GM06990 (cell line): ENCODE measurements at regions not wholly inside any gene's neighbourhood (a gene's known extent, or its start where the extent isn't known, plus 50 kb on each side); places are given as distances from the start of the nearest gene placed in this dataset.

ENCODE experiments used
- DNase-seq: peaks from one replicate; pipeline ENCODE4 v3.0.0-alpha.2; 2011; ENCODE audit not compliant: insufficient read length; ENCODE audit errors: extremely low read depth
- H3K27me3 ChIP-seq: replicated peaks from 2 replicates; pipeline ENCODE4 v1.6.0; 2011; ENCODE audit warnings: low read length; ENCODE audit not compliant: control insufficient read depth, insufficient read depth
- H3K36me3 ChIP-seq: 2 replicates; pipeline ENCODE4 v1.5.1; 2011; ENCODE audit warnings: low read length; ENCODE audit not compliant: control insufficient read depth, insufficient read depth
- H3K4me3 ChIP-seq: replicated peaks from 2 replicates; pipeline ENCODE4 v1.5.1; 2011; ENCODE audit warnings: low read depth, mild to moderate bottlenecking, control low read depth, low read length
- TF ChIP-seq, protein P1 (sequence below): IDR thresholded peaks from 2 replicates; pipeline ENCODE4 v1.5.1; 2011; ENCODE audit warnings: low read length, control low read depth, mild to moderate bottlenecking, inconsistent platforms; ENCODE audit not compliant: insufficient read depth, poor library complexity, severe bottlenecking

DNA sequence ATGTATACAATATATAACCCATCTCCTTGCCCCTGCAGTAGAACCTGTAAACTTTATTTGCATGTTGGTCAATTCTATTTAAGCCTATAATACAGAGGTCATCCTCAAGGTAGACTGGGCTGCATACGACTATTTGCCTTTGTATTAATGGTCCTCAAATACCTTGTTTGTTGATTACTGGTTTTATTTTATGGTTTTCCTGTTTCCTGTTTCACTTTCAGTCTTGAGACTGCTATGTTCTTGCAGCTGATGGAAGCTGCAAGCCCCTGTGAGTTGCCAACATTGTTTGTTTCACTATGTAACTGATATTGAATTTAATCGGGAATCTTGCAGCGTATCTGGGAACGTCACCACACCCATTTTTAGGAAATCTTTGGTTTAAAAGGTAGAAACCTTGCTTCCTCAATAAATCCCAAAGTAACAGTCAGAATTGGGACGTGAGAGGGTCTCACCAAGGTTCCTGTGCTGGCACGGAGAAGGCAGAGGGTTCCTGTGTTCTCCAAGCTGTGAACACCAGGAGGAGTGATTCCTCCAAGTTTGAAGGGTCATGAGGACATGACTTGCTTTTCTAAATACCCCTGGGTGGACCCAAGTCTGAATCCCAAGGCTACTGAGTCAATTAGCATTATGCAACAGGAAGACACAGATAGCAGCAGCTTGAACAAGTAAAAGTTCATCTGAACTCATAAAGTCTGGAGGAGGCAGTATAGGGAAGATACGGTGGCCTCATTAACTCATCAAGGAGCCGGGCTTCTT is 110.6 kb upstream of the PNPLA4 start:
- TF ChIP-seq, protein P1, sequence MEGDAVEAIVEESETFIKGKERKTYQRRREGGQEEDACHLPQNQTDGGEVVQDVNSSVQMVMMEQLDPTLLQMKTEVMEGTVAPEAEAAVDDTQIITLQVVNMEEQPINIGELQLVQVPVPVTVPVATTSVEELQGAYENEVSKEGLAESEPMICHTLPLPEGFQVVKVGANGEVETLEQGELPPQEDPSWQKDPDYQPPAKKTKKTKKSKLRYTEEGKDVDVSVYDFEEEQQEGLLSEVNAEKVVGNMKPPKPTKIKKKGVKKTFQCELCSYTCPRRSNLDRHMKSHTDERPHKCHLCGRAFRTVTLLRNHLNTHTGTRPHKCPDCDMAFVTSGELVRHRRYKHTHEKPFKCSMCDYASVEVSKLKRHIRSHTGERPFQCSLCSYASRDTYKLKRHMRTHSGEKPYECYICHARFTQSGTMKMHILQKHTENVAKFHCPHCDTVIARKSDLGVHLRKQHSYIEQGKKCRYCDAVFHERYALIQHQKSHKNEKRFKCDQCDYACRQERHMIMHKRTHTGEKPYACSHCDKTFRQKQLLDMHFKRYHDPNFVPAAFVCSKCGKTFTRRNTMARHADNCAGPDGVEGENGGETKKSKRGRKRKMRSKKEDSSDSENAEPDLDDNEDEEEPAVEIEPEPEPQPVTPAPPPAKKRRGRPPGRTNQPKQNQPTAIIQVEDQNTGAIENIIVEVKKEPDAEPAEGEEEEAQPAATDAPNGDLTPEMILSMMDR, result no peak
- DNase-seq, result no peak
- Histone ChIP-seq H3K27me3 (no peaks in the 10 kb centered on the region), H3K4me3 (no peak overlapping the region), H3K36me3 (no peaks in the 10 kb centered on the region)

DNA sequence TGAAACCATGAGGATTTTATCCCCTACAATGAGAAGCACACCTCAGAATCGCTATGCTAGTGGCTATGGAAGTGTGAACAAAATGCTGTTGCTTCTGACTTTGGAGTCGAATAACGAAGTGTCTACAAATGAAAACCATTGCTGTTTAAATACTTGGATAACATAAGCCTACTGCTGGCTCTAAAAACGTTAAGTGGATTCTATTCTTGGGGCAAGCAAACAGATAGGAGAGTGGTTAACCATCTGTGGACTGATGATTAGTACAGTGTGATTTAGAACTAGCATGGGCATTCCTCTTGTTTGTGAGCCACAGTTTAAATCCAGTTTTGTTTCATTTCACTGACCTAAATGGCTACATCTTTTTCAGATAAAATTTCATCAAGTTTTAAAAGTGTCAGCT is 109.7 kb upstream of the PNPLA4 start:
- no peaks in the 10 kb centered on the region for H3K27me3 ChIP-seq
- TF ChIP-seq, protein P1, result no peak
- no peak overlapping the region for H3K4me3 ChIP-seq
- H3K36me3 ChIP-seq, result no peaks in the 10 kb centered on the region
- no peak for DNase-seq

DNA sequence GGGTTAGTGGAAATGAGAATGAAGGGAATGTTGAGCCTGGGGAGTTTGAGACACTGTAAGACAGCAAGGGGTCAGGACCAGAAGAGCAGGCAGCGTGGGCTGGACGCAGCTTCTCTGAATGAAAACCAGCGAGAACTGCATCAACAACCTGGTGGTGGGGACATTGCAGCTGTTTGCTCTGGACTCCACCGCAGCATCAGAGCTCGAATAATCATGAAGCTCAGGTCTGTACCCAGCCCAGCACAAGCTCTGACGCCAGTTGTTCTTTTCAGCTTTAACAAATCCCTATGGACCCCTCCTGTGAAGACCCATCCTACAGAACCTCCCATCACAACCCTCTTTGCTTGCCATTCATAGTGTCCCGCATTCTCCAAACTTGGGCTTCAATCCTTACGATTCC is 106.8 kb upstream of the PNPLA4 start:
- no peak for DNase-seq
- Histone ChIP-seq H3K4me3 (no peak overlapping the region), H3K36me3 (no peaks in the 10 kb centered on the region), H3K27me3 (no peaks in the 10 kb centered on the region)
- TF ChIP-seq, protein P1, result no peak

DNA sequence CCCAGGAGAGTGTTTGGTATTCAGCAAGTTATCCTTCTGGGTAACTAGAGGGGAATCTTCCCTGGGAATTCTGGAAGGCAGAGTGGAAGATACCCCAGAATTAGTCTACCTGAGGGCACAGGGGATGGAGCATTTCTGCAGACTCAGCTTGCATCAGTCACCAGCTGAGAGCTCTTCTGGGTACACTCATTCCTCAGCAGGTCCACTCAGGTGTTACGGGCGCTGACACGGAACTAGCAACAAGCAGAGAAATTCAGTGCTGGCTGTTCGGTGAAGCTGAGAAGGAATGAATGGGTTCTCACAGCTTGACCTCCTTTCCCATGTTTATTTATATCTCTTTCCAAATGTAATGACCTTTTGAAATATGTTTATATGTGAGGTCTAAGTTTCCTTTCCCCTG is 106.0 kb upstream of the PNPLA4 start:
- TF ChIP-seq, protein P1, result no peak
- no peak overlapping the region for H3K4me3 ChIP-seq
- DNase-seq, result no peak
- H3K36me3 ChIP-seq, result no peaks in the 10 kb centered on the region
- no peaks in the 10 kb centered on the region for H3K27me3 ChIP-seq

DNA sequence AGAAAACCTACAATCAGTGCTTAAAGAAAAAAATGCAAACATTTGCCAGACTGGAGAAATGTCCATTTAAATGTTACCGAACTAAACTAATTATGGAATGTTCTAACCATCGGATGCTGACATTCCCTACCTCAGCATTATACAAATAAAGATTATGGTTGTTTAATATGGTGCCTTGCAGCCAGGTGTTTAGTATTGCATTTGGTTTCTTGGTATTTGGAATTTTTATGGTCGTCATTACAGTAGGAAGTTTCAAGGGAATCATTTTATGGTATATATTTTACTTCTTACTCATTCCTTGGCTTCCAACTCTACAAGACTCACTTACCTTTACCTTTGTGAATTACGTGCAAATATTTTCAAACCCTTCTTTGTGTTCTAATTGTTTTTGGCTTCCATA is 103.1 kb upstream of the PNPLA4 start:
- no peaks in the 10 kb centered on the region for H3K36me3 ChIP-seq
- H3K27me3 ChIP-seq, result no peaks in the 10 kb centered on the region
- H3K4me3 ChIP-seq, result no peak overlapping the region
- TF ChIP-seq, protein P1, result no peak
- no peak for DNase-seq

DNA sequence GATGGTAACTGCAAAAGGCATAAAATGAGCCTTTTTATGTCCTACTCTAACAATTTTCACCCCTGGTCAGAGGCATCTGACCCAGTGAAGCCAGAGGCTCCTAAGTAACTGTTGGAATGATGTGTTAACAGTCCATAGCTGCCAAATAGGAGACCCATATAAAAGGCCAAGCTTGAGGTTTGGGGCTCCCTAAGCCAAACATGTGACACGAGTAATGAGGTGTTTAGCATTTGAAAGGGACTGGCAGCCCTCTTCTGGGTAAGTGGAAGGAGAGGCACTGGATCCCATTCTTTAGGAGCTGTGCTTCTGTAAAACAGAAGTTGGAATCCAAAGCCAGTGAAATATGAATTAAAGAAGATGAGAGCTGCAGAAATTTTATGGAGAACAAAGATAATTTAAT is 100.6 kb upstream of the PNPLA4 start:
- no peak for DNase-seq

More for the DNA sequence above, 100.6 kb upstream of the PNPLA4 start:
- Histone ChIP-seq H3K27me3 (no peaks in the 10 kb centered on the region), H3K36me3 (no peaks in the 10 kb centered on the region), H3K4me3 (no peak overlapping the region)
- TF ChIP-seq, protein P1, result no peak
